GM18511 (cell line): ENCODE measurements at regions not wholly inside any gene's neighbourhood (a gene's known extent, or its start where the extent isn't known, plus 50 kb on each side); places are given as distances from the start of the nearest gene placed in this dataset.
"Not testable (repeated sequence)": the region's sequence is repeated elsewhere in the genome, so short reads cannot be mapped to it uniquely, and the experiment has no call there.

Experiments
- ATAC-seq: cut with Tn5 transposase; IDR thresholded peaks from one replicate; pipeline ENCODE4 v1.9.1; 2021; ENCODE audit warnings: mild to moderate bottlenecking, moderate library complexity; ENCODE audit not compliant: unreplicated experiment

- ATAC-seq, result no peak
Observed at GRCh38 chr18:47729356-47729755, 201.1 kb downstream of the SMAD2 start.

- ATAC-seq, result no peak
Observed at GRCh38 chr18:47728921-47729320, 201.5 kb downstream of the SMAD2 start.

- ATAC-seq, result no peak
Observed at GRCh38 chr18:47727409-47727808, 203.1 kb downstream of the SMAD2 start.

GRCh38 chr18:47726550-47726949, 203.9 kb downstream of the SMAD2 start:
- no peak for ATAC-seq

GRCh38 chr18:47725656-47726055, 204.8 kb downstream of the SMAD2 start:
- ATAC-seq, result no peak

GRCh38 chr18:47724186-47724975, 206.1 kb downstream of the SMAD2 start:
- ATAC-seq, result no peak

- ATAC-seq, result no peak
Observed at GRCh38 chr18:47721876-47722275, 208.6 kb downstream of the SMAD2 start.

- ATAC-seq, result no peak
Observed at GRCh38 chr18:47720741-47721140, 209.7 kb downstream of the SMAD2 start.

GRCh38 chr18:47719096-47719780, 211.2 kb downstream of the SMAD2 start:
- ATAC-seq, result no peak

GRCh38 chr18:47718646-47719045, 211.8 kb downstream of the SMAD2 start:
- no peak for ATAC-seq

GRCh38 chr18:47717257-47717656, 213.2 kb downstream of the SMAD2 start:
- ATAC-seq, result no peak

GRCh38 chr18:47716632-47717185, 213.8 kb downstream of the SMAD2 start:
- no peak for ATAC-seq

GRCh38 chr18:47710451-47710850, 220.0 kb downstream of the SMAD2 start:
- ATAC-seq, result no peak

GRCh38 chr18:47709556-47709955, 220.9 kb downstream of the SMAD2 start:
- ATAC-seq, result no peak

- ATAC-seq, result no peak
Observed at GRCh38 chr18:47708206-47708605, 222.3 kb downstream of the SMAD2 start.

- no peak for ATAC-seq
Observed at GRCh38 chr18:47701134-47701533, 229.3 kb downstream of the SMAD2 start.

GRCh38 chr18:47696870-47697269, 233.6 kb downstream of the SMAD2 start:
- ATAC-seq, result no peak

- ATAC-seq, result no peak
Observed at GRCh38 chr18:47691611-47692010, 238.8 kb downstream of the SMAD2 start.

GRCh38 chr18:47690778-47691177, 239.7 kb downstream of the SMAD2 start:
- not testable (repeated sequence) for ATAC-seq

- ATAC-seq, result no peak
Observed at GRCh38 chr18:47689371-47689770, 241.1 kb downstream of the SMAD2 start.

- no peak for ATAC-seq
Observed at GRCh38 chr18:47686806-47687205, 243.7 kb downstream of the SMAD2 start.

- ATAC-seq, result no peak
Observed at GRCh38 chr18:47683774-47684173, 246.7 kb downstream of the SMAD2 start.
